H1 (cell line): ENCODE measurements at regions not wholly inside any gene's neighbourhood (a gene's known extent, or its start where the extent isn't known, plus 50 kb on each side); places are given as distances from the start of the nearest gene placed in this dataset.

Experiments
- CTCF ChIA-PET: fragments of 300-600 bp; sonication (Branson Sonifier 250); formaldehyde crosslinking; loops from one replicate; lab custom pipeline; 2021; ENCODE audit not compliant: partially characterized antibody; lab: Charles Lee
- POLR2A ChIA-PET: fragments of 300-600 bp; sonication (Branson Sonifier 250); formaldehyde crosslinking; loops from one replicate; lab custom pipeline; 2021; ENCODE audit warnings: inconsistent platforms; ENCODE audit not compliant: partially characterized antibody; lab: Charles Lee
- DNase-seq, 2 experiments: peaks; one replicate each; pipeline versions ENCODE4 v3.0.0 to v3.0.0-alpha.2; 2010 to 2022; ENCODE audit warnings: low spot score in 2 of 2, low read depth in 1 of 2, mixed read lengths in 1 of 2
- FAIRE-seq: peaks from 2 replicates; lab custom pipeline; 2011; peaks lifted over from hg19 to GRCh38; lab: Jason Lieb, UNC
- H2AFZ ChIP-seq: 2 replicates; pipeline ENCODE4 v1.8.1; 2012; ENCODE audit warnings: low read length, inconsistent platforms
- H2AK5ac ChIP-seq: 2 replicates; pipeline ENCODE4 v1.6.1; 2013; ENCODE audit warnings: low read depth, low read length
- H2BK120ac ChIP-seq: replicated peaks from 2 replicates; pipeline ENCODE3; 2013; ENCODE audit warnings: low read depth, low read length, inconsistent platforms
- H2BK12ac ChIP-seq: 2 replicates; pipeline ENCODE4 v1.6.1; 2013; ENCODE audit warnings: low read depth, low read length
- H2BK15ac ChIP-seq: 2 replicates; pipeline ENCODE4 v1.6.1; 2013; ENCODE audit warnings: low read length
- H2BK20ac ChIP-seq: 2 replicates; pipeline ENCODE4 v1.6.1; 2013; ENCODE audit warnings: low read length
- H2BK5ac ChIP-seq: 2 replicates; pipeline ENCODE4 v1.6.1; 2013; ENCODE audit warnings: low read depth, low read length
- H3K14ac ChIP-seq: 2 replicates; pipeline ENCODE4 v1.6.1; 2013; ENCODE audit warnings: inconsistent platforms; ENCODE audit not compliant: insufficient read length
- H3K18ac ChIP-seq: 2 replicates; pipeline ENCODE4 v1.6.1; 2013; ENCODE audit warnings: low read length; ENCODE audit errors: extremely low read depth
- H3K23ac ChIP-seq: 2 replicates; pipeline ENCODE4 v1.6.1; 2013; ENCODE audit warnings: inconsistent platforms; ENCODE audit not compliant: insufficient read length
- H3K23me2 ChIP-seq: 2 replicates; pipeline ENCODE4 v1.6.1; 2013; ENCODE audit warnings: low read depth, low read length
- H3K27ac ChIP-seq: 2 replicates; pipeline ENCODE4 v1.6.1; 2011; ENCODE audit warnings: low read depth, low read length, inconsistent platforms
- H3K27me3 ChIP-seq, 4 experiments: replicated peaks in 1 of 4; 1 replicate in 1 of 4; 2 replicates in 3 of 4; pipeline versions ENCODE4 v1.6.1 to v1.8.1; 2011 to 2013; ENCODE audit warnings: low read length in 3 of 4, mild to moderate bottlenecking in 3 of 4, inconsistent platforms in 2 of 4, mixed read lengths in 2 of 4, moderate library complexity in 1 of 4; ENCODE audit not compliant: control insufficient read depth in 3 of 4, insufficient read depth in 3 of 4; ENCODE audit errors: extremely low read depth in 1 of 4
- H3K36me3 ChIP-seq, 4 experiments: 2 replicates each; pipeline versions ENCODE4 v1.6.1 to v1.8.1; 2011 to 2013; ENCODE audit warnings: mild to moderate bottlenecking in 4 of 4, low read length in 3 of 4, moderate library complexity in 2 of 4, control low read depth in 1 of 4, inconsistent platforms in 1 of 4; ENCODE audit not compliant: insufficient read depth in 4 of 4, control insufficient read depth in 2 of 4
- H3K4ac ChIP-seq: replicated peaks from 2 replicates; pipeline ENCODE3; 2013; ENCODE audit warnings: low read length, low read depth, mixed read lengths, inconsistent platforms; ENCODE audit not compliant: insufficient read length
- H3K4me1 ChIP-seq, 4 experiments: replicated peaks in 1 of 4; 1 replicate in 1 of 4; 2 replicates in 3 of 4; pipeline versions ENCODE4 v1.6.1 to v1.8.1; 2011 to 2013; ENCODE audit warnings: low read length in 3 of 4, inconsistent platforms in 2 of 4, mixed read lengths in 1 of 4; ENCODE audit not compliant: insufficient read depth in 4 of 4, control insufficient read depth in 3 of 4
- H3K4me2 ChIP-seq, 2 experiments: 2 replicates each; pipeline versions ENCODE4 v1.6.1 to v1.8.1; 2011 to 2013; ENCODE audit warnings: low read depth in 2 of 2, low read length in 2 of 2, control low read depth in 1 of 2, inconsistent platforms in 1 of 2, mild to moderate bottlenecking in 1 of 2; ENCODE audit not compliant: insufficient read depth in 1 of 2
- H3K4me3 ChIP-seq, 4 experiments: fragments of 200-600, 300-600 bp in 1 of 4; sonication (generic), shearing (Covaris generic), sonication (Bioruptor Twin) in 1 of 4; 2 replicates each; pipeline versions ENCODE4 v1.5.1 to v1.8.1; 2011 to 2016; ENCODE audit warnings: low read length in 4 of 4, low read depth in 3 of 4, control low read depth in 2 of 4, inconsistent platforms in 2 of 4, mild to moderate bottlenecking in 2 of 4, mixed read lengths in 1 of 4, moderate library complexity in 1 of 4; ENCODE audit not compliant: insufficient read depth in 2 of 4; ENCODE audit errors: extremely low read depth in 1 of 4
- H3K56ac ChIP-seq: replicated peaks from 2 replicates; pipeline ENCODE3; 2013; ENCODE audit warnings: low read depth, mild to moderate bottlenecking, mixed read lengths, low read length, inconsistent platforms; ENCODE audit not compliant: insufficient read length
- H3K79me1 ChIP-seq: 2 replicates; pipeline ENCODE4 v1.6.1; 2013; ENCODE audit warnings: low read depth, low read length, control low read depth
- H3K79me2 ChIP-seq, 2 experiments: 2 replicates each; pipeline versions ENCODE4 v1.6.1 to v1.8.1; 2012 to 2013; ENCODE audit warnings: low read length in 2 of 2, mild to moderate bottlenecking in 2 of 2, inconsistent platforms in 1 of 2; ENCODE audit not compliant: insufficient read depth in 2 of 2, control insufficient read depth in 1 of 2
- H3K9ac ChIP-seq, 4 experiments: replicated peaks in 1 of 4; 1 replicate in 1 of 4; 2 replicates in 3 of 4; pipeline versions ENCODE4 v1.6.1 to v1.8.1; 2011 to 2013; ENCODE audit warnings: low read depth in 3 of 4, low read length in 3 of 4, control low read depth in 2 of 4, mild to moderate bottlenecking in 2 of 4, moderate library complexity in 2 of 4, inconsistent platforms in 1 of 4; ENCODE audit errors: extremely low read depth in 1 of 4
- H3K9me3 ChIP-seq, 2 experiments: 2 replicates each; pipeline versions ENCODE4 v1.6.1 to v1.8.1; 2012 to 2013; ENCODE audit warnings: mild to moderate bottlenecking in 2 of 2, moderate library complexity in 2 of 2, control low read depth in 1 of 2, inconsistent platforms in 1 of 2, low read depth in 1 of 2, low read length in 1 of 2, mixed read lengths in 1 of 2; ENCODE audit not compliant: insufficient read depth in 2 of 2
- H4K20me1 ChIP-seq, 2 experiments: replicated peaks in 1 of 2; 2 replicates each; pipeline versions ENCODE3 to v1.8.1; 2011 to 2013; ENCODE audit warnings: inconsistent platforms in 2 of 2, low read length in 2 of 2, mild to moderate bottlenecking in 1 of 2; ENCODE audit not compliant: insufficient read depth in 2 of 2, control insufficient read depth in 1 of 2
- H4K5ac ChIP-seq: 2 replicates; pipeline ENCODE4 v1.6.1; 2013; ENCODE audit warnings: low read length, low read depth, mixed read lengths, inconsistent platforms; ENCODE audit not compliant: insufficient read length
- H4K8ac ChIP-seq: 2 replicates; pipeline ENCODE4 v1.8.0; 2013; ENCODE audit warnings: mild to moderate bottlenecking, moderate library complexity, low read length, inconsistent platforms; ENCODE audit not compliant: insufficient read depth; ENCODE audit errors: extremely low read depth
- H4K91ac ChIP-seq: replicated peaks from 2 replicates; pipeline ENCODE3; 2013; ENCODE audit warnings: low read length, mixed read lengths, inconsistent platforms; ENCODE audit not compliant: insufficient read length
- BCL11A ChIP-seq, 2 experiments: IDR thresholded peaks; one replicate each; pipeline ENCODE4 v1.6.1; 2011; ENCODE audit warnings: low read depth in 2 of 2, low read length in 2 of 2, mild to moderate bottlenecking in 2 of 2
- CEBPB ChIP-seq: IDR thresholded peaks from 2 replicates; pipeline ENCODE4 v1.6.1; 2012; ENCODE audit warnings: low read depth, low read length
- CHD2 ChIP-seq: IDR thresholded peaks from 2 replicates; pipeline ENCODE4 v1.6.1; 2012; ENCODE audit warnings: low read length, improper control_type of control experiment
- FOSL1 ChIP-seq: IDR thresholded peaks from 2 replicates; pipeline ENCODE4 v1.6.1; 2011; ENCODE audit warnings: mild to moderate bottlenecking, low read depth, low read length, moderate library complexity; ENCODE audit not compliant: insufficient read depth
- GABPA ChIP-seq: IDR thresholded peaks from 2 replicates; pipeline ENCODE4 v1.6.1; 2011; ENCODE audit warnings: mild to moderate bottlenecking, low read length, moderate library complexity, borderline replicate concordance; ENCODE audit not compliant: insufficient read depth
- HDAC2 ChIP-seq, 2 experiments: fragments of 300-600 bp in 1 of 2; sonication (generic) in 1 of 2; IDR thresholded peaks; 2 replicates each; pipeline ENCODE4 v1.6.1; 2011 to 2012; ENCODE audit warnings: low read depth in 2 of 2, low read length in 2 of 2, mild to moderate bottlenecking in 2 of 2, moderate library complexity in 2 of 2, borderline replicate concordance in 1 of 2, inconsistent platforms in 1 of 2
- HDAC6 ChIP-seq: IDR thresholded peaks from one replicate; pipeline ENCODE4 v1.7.1; 2012; ENCODE audit warnings: low read depth, mild to moderate bottlenecking, inconsistent platforms, low read length, moderate library complexity
- KDM1A ChIP-seq: fragments of 200-600, 300-600 bp; sonication (generic); IDR thresholded peaks from 2 replicates; pipeline ENCODE4 v1.7.1; 2016; ENCODE audit warnings: mild to moderate bottlenecking, low read length, borderline replicate concordance
- NANOG ChIP-seq: IDR thresholded peaks from 2 replicates; pipeline ENCODE4 v1.6.1; 2011; ENCODE audit warnings: low read length, low read depth, mild to moderate bottlenecking, inconsistent platforms; ENCODE audit not compliant: insufficient read depth, poor library complexity, severe bottlenecking
- NRF1 ChIP-seq: IDR thresholded peaks from 2 replicates; pipeline ENCODE4 v1.6.1; 2011; ENCODE audit warnings: mild to moderate bottlenecking, low read depth, low read length, improper control_type of control experiment
- WGBS, 2 experiments: shearing (Covaris generic) in 1 of 2; methylation state at CpG; one replicate each; pipeline versions ENCODE4 v1.1.6 to v1.1.7; 2013 to 2015; ENCODE audit warnings: low lambda C conversion rate in 2 of 2, mixed read lengths in 2 of 2, inconsistent platforms in 1 of 2, low coverage in 1 of 2, missing lambda C conversion rate in 1 of 2; ENCODE audit not compliant: insufficient replicate concordance in 2 of 2, insufficient coverage in 1 of 2, insufficient read length in 1 of 2; ENCODE audit errors: extremely low coverage in 1 of 2, missing lambda C conversion rate in 1 of 2; 5-methylcytosine and 5-hydroxymethylcytosine counted together

DNA sequence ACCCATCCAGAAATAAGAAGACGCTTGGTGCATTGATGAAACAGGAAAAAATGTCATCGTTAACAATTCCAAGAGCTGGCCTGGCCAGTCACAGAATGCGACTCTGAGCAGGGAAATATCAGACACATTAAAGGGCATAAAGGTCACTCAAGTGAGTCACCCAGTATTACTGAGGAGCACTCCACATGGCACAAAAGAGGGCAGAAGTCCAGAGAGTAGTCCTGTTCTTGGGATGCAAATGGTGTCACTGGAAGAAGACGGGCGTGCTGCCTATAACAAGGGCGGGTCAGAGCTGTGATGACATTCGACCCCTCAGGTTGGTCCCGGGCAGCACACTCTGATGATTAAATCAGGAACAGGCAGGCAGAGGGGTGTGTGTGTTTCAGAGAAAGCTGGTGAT, 720.3 kb downstream of the UQCRFS1 start:
- ChIA-PET CTCF (interaction anchor here (0.7 to 1.4 kb wide), 4 partner anchors 21 to 222 kb away, joined by 3 to 5 read pairs (median 4); no protein-coding TSS in a partner anchor), POLR2A (interaction anchor here (0.6 to 1.2 kb wide), 3 partner anchors 36 to 111 kb away, joined by 3 to 5 read pairs (median 3); no protein-coding TSS in a partner anchor)
- FAIRE-seq (no peak), DNase-seq (no peak)
- peaks cover 2 to 12% (median 9%) of the 10 kb centered on the region in 4 experiments; a peak in 6 of 7 replicates for H3K4me1 ChIP-seq
- no peak overlapping the region for H2BK12ac ChIP-seq
- H3K36me3 ChIP-seq, result no peaks in the 10 kb centered on the region
- no peak overlapping the region for H2BK120ac ChIP-seq
- H4K5ac ChIP-seq, result no peak overlapping the region
- H3K79me2 ChIP-seq, result no peaks in the 10 kb centered on the region
- WGBS, 2 experiments, result 79% methylated on average over 8 of the region's 8 CpGs; no CpG with 5 or more reads in 1 of the 2 experiments
- no peak overlapping the region for H3K14ac ChIP-seq
- no peak overlapping the region for H2BK5ac ChIP-seq
- no peaks in the 10 kb centered on the region for H3K9me3 ChIP-seq
- H4K8ac ChIP-seq, result no peak overlapping the region
- no peak overlapping the region for H3K4me2 ChIP-seq
- H3K56ac ChIP-seq, result no peak overlapping the region
- no peak overlapping the region for H2AFZ ChIP-seq
- H2BK20ac ChIP-seq, result no peak overlapping the region
- H3K4me3 ChIP-seq, result no peak overlapping the region
- H3K23ac ChIP-seq, result no peak overlapping the region
- no peak overlapping the region for H3K27ac ChIP-seq
- H2BK15ac ChIP-seq, result no peak overlapping the region
- H2AK5ac ChIP-seq, result no peak overlapping the region
- no peaks in the 10 kb centered on the region for H3K79me1 ChIP-seq
- H3K23me2 ChIP-seq, result no peaks in the 10 kb centered on the region
- no peaks in the 10 kb centered on the region for H3K27me3 ChIP-seq
- no peak overlapping the region for H3K9ac ChIP-seq
- H3K4ac ChIP-seq, result no peak overlapping the region
- H4K91ac ChIP-seq, result no peak overlapping the region
- H4K20me1 ChIP-seq, result no peaks in the 10 kb centered on the region
- H3K18ac ChIP-seq, result no peak overlapping the region
- TF ChIP-seq NRF1 (no peak), GABPA (no peak), FOSL1 (no peak), NANOG (no peak), KDM1A (no peak), CEBPB (no peak), HDAC6 (no peak), BCL11A (IDR thresholded peaks at IDR 0.05; ENCODE audit: low read depth in 2 of 2, low read length in 2 of 2) (no peak), CHD2 (no peak), HDAC2 (IDR thresholded peaks at IDR 0.05; ENCODE audit: borderline replicate concordance in 1 of 2, low read depth in 2 of 2, low read length in 2 of 2) (no peak)
